HG03060 (cell line): ENCODE measurements at regions not wholly inside any gene's neighbourhood (a gene's known extent, or its start where the extent isn't known, plus 50 kb on each side); places are given as distances from the start of the nearest gene placed in this dataset.

Source experiments
- ATAC-seq: cut with Tn5 transposase; IDR thresholded peaks from one replicate; pipeline ENCODE4 v1.9.1; 2021; ENCODE audit warnings: low read depth, moderate number of reproducible peaks; ENCODE audit not compliant: unreplicated experiment

- ATAC-seq = no peak
These were observed 72.3 kb downstream of the GMNC start for GRCh38 chr3:190790185-190790584.

DNA sequence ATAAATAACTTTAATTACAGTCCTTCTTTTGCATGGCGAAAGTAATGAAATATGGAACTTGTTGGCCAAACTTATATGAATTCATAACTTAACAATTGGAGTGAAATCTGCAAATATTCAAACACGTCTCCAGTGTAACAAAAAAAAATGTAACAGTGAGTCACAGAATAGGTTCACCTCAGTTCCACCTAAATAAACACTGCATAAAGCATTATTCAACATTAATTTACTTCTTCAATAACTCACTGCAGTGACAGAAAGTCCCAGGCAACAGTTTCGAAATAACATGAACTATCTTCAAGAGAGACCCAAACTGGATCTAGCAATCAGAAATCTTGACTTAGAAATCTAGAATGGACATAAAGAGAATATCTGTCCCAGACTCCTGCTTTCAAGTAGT, 75.6 kb downstream of the GMNC start:
- no peak for ATAC-seq

DNA sequence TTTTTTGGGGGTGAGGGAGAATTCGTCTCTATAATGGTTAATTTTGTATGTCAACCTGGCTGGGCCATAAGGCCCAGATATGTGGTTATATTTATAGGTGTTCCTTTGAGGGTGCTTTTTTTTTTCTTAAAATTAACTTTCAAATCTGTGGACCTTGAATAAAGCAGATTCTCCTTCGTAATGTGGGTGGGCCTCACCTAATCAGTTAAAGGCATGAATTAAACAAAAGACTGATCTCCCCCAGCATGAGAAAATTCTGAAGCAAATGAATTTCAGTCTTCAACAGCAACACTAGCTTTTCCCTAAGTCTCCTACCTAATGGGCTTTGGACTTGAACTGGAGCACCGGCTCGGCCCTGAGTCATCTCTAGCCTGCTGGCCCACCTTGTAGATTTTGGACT, 77.4 kb downstream of the GMNC start:
- ATAC-seq = no peak

- no peak for ATAC-seq
These were observed 82.0 kb downstream of the GMNC start for GRCh38 chr3:190780524-190780923.

DNA sequence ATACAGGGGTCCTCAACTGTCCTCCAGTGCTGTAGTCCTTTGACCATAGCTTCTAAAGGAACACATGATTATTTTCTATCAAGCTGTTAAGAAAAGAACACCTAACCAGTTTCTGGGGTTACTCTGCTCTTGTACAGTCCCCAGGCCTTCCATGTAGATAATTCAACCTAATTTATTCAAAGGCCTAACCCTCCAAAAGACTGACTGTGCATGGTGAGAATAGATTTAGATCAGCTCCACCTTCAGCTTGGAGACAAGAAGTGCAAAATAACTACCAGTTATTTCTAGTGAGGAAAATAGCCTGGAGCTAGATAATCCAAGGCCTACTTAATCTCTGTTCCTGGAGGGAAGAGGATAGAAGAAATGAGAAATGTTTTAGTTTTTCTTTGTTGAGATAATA, 87.9 kb downstream of the GMNC start:
- no peak for ATAC-seq

- no peak for ATAC-seq
These were observed 88.5 kb downstream of the GMNC start for GRCh38 chr3:190773948-190774347.

DNA sequence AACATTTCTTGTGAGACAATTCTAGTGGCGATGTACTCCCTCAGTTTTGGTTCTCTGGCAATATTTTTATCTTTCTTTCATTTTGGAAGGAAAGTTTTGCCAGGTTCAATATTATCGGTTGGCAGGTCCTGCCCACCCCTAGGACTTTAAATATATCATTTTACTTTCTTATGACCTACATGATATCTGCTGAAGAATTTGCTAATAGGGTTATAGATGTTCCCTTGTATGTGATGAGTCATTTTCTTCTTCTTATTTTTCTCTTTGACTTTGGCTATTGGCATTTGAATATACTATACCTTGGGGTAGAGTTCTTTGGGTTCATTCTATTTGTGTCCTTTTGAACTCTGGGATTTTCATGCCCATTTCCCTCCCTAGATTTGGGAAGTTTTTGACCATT, 89.7 kb downstream of the GMNC start:
- no peak for ATAC-seq

DNA sequence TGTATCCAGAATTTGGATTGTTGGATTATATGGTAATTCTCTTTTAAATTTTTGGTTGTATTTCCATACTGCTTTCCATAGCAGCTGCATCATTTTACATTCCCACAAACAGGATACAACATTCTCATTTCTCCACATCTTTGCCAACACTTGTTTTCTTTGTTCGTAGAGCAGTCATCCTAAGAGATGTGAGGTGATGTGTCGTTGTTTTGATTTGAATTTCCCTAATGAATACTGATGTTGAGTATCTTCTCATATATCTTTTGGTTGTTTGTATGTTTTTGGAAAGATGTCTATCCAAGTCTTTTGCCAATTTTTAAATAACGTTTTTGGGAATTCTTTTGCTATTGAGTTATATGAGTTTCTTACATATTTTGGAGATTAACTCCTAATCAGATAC, 93.6 kb downstream of the GMNC start:
- no peak for ATAC-seq

GRCh38 chr3:190767851-190768250, 94.6 kb downstream of the GMNC start:
- ATAC-seq = no peak

DNA sequence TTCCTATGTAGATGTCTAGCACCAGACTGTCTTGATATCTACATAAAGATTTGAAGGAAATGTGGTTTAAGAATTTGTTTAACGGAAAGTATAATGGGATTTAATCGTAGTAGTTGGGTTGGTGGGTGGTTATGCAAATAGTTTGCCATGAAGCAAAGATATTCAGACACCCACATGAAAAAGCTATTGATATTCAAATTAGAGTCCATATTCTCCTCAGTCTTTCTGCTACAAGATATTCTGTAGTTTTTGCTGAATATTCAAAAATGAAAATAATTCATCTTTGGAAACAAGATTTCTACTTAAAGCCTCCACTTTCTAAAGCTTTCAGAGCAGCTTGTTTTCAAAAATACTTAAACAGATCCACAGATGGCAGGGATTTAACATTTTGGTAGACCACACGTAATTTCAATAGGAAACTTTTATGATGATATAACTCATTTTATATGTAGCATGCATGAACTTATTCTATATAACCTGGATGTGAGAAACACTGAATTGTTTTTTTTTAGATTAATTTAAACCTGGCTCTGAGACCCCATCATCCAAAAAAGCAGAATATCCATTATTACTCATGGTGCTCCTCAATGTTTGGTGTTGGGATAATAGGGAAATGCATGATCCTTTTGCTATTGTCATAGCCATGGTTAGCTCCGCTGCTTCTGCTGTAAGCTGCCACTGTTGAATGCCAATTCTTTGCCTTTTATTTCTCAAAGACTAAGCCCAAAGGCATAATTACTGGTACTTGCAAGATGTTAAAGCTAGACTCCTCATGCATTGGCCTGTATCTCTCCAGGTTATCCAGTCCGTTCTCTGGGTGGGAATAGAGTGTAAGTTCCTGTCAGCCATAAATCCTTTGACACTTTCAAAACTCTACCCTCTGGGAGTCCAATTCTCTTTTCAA, 98.0 kb downstream of the GMNC start:
- ATAC-seq = no peak

GRCh38 chr3:190762801-190763200, 99.7 kb downstream of the GMNC start:
- ATAC-seq = no peak

- no peak for ATAC-seq
These were observed 114.9 kb downstream of the GMNC start for GRCh38 chr3:190747571-190747970.

DNA sequence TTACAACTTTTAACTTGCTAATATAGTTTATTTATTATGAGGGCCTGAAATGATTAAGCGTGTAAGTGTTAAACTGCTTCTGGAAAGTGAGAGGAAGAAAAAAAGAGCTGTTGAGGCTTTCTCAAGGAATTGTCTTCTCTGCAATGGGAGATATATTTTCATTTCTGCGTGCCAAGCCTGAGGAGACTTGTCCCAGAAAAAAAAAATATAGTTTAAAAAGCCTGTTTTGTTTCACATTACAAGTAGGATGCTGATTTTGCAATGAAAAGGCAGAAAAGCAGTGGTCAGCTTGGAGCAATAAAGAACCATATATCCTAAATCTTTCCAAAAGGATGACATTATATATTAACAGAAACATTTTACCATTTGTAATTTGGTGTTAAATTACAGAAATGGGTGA, 115.5 kb downstream of the GMNC start:
- no peak for ATAC-seq

- no peak for ATAC-seq
These were observed 116.0 kb downstream of the GMNC start for GRCh38 chr3:190746531-190746930.

GRCh38 chr3:190741788-190742187, 120.7 kb downstream of the GMNC start:
- ATAC-seq = no peak

- no peak for ATAC-seq
These were observed 122.8 kb downstream of the GMNC start for GRCh38 chr3:190739641-190740185.

DNA sequence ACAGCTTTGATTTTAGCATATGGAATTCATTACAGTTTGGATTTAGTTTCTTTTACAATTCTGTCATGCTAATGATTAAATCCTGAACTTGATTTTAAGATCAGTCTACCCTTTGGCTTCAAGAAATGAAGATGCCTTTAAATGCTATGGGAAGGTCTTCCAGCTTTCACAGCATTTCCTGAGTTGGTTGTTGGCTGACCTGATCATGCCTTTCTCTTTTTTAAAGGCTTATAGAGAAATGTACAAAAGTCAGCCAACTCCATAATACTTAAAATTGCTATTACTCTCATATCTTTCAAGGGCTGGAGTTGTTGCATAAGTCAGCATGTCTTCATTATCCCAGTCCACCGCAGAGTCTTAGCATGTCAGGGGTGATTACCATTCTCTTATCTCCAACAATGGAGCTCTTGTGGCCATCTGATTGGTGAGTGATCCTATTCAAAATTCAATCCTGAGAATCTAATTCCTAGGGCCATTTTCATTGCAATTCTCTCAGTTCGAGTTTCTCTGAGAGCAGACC, 123.8 kb downstream of the GMNC start:
- ATAC-seq = no peak

GRCh38 chr3:190737446-190737845, 125.0 kb downstream of the GMNC start:
- no peak for ATAC-seq

DNA sequence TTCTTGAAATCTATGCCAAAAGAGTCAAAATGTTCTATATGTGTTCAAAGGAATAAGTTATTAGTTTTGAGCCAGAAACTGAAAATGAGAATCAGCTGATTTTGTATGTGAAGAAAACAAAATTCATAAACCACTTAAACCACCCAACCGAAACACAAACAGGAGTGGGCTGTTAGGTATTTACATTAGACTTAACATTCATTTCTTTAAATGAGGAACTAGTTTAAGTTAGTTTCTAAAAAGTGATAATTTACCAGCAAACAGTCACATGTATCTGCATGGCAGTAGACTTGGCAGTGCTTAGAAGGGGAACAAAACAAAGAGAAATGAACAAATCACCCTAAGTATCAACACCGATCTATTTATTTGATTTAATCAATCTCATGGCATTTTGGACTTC, 128.0 kb downstream of the GMNC start:
- ATAC-seq = no peak

DNA sequence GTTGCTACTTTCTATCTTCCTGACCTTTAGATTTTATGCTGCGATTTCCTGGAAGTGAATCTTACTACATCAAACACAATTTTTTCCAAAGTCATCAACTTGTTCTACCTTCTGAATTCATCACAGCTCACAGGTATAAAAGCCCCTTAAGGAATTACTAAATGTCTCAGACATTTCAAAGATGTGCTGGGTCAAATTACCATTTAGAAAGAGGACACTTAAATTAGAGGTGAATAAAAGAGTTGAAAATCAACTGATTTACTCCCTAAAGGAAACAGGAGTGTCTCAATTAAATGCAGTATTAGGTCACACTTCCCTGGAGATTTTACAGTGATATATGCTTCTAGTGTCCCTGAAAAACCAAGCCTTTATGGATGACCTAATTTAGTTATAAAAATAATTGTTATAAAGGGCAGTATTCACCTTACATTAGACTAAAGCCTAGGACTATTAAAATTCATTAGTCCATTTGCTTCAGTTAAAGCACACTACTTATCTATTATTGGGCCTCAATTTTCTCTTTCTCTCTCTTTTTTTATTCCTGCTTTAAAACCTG, 128.8 kb downstream of the GMNC start:
- no peak for ATAC-seq

- ATAC-seq = no peak
These were observed 130.9 kb downstream of the GMNC start for GRCh38 chr3:190731596-190731995.
